ENCODE measurements at regions not wholly inside any gene's neighbourhood (a gene's known extent, or its start where the extent isn't known, plus 50 kb on each side); places are given as distances from the start of the nearest gene placed in this dataset.
"Not testable (repeated sequence)": the region's sequence is repeated elsewhere in the genome, so short reads cannot be mapped to it uniquely, and the experiment has no call there.

DNA sequence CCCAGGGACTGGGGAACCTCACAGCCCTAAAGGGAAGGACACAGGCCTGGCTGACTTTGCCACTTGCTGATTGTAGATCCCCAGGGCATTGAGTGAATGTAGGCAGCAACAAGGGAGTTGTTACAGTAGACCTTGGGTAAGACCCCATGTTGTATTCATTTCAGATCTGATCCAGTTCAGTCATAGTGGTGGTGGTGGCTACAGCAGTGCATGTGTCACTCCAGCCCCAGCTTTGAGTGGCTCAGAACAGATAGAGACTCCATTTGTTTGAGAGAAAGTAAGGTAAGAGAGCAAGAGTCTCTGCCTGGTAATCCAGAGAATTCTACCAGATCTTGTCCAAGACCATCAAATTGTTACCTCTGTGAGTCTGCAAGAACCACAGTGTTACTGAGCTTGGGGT, 278.7 kb upstream of the SATB1 start:
- Histone ChIP-seq H3K9me3 (no peaks in the 10 kb centered on the region), H3K4me1 (no peaks in the 10 kb centered on the region), H3K27me3 (replicated peaks; ENCODE audit: control insufficient read depth, insufficient read depth, low read length) (no peaks in the 10 kb centered on the region), H3K36me3 (ENCODE audit: control insufficient read depth, insufficient read depth, low read length) (no peaks in the 10 kb centered on the region), H3K4me3 (ENCODE audit: low read depth, low read length) (no peak overlapping the region)
- Mint-ChIP-seq H3K27me3 (ENCODE audit: insufficient read depth, unreplicated experiment) (no peaks in the 10 kb centered on the region), H3K4me1 (ENCODE audit: low read depth, unreplicated experiment) (no peaks in the 10 kb centered on the region), H3K36me3 (ENCODE audit: insufficient read depth, unreplicated experiment) (no peaks in the 10 kb centered on the region), H3K4me3 (ENCODE audit: unreplicated experiment) (no peak overlapping the region), H3K9me3 (ENCODE audit: unreplicated experiment) (peaks cover 22% of the 10 kb centered on the region), H3K27ac (ENCODE audit: unreplicated experiment) (no peak overlapping the region)
- BruUV-seq (replicated peaks): no TSS peak
- intact Hi-C loops (cut with micrococcal nuclease; ENCODE audit: unreplicated experiment): no loop called here
- no peak for DNase-seq
- CTCF ChIA-PET: no interaction called here
- TF ChIP-seq, protein P1, sequence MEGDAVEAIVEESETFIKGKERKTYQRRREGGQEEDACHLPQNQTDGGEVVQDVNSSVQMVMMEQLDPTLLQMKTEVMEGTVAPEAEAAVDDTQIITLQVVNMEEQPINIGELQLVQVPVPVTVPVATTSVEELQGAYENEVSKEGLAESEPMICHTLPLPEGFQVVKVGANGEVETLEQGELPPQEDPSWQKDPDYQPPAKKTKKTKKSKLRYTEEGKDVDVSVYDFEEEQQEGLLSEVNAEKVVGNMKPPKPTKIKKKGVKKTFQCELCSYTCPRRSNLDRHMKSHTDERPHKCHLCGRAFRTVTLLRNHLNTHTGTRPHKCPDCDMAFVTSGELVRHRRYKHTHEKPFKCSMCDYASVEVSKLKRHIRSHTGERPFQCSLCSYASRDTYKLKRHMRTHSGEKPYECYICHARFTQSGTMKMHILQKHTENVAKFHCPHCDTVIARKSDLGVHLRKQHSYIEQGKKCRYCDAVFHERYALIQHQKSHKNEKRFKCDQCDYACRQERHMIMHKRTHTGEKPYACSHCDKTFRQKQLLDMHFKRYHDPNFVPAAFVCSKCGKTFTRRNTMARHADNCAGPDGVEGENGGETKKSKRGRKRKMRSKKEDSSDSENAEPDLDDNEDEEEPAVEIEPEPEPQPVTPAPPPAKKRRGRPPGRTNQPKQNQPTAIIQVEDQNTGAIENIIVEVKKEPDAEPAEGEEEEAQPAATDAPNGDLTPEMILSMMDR (IDR thresholded peaks at IDR 0.05; ENCODE audit: insufficient read depth in 1 of 2, low read depth in 1 of 2, low read length in 1 of 2, severe bottlenecking in 1 of 2, unreplicated experiment in 1 of 2): no peak
- POLR2A ChIA-PET: no interaction called here

DNA sequence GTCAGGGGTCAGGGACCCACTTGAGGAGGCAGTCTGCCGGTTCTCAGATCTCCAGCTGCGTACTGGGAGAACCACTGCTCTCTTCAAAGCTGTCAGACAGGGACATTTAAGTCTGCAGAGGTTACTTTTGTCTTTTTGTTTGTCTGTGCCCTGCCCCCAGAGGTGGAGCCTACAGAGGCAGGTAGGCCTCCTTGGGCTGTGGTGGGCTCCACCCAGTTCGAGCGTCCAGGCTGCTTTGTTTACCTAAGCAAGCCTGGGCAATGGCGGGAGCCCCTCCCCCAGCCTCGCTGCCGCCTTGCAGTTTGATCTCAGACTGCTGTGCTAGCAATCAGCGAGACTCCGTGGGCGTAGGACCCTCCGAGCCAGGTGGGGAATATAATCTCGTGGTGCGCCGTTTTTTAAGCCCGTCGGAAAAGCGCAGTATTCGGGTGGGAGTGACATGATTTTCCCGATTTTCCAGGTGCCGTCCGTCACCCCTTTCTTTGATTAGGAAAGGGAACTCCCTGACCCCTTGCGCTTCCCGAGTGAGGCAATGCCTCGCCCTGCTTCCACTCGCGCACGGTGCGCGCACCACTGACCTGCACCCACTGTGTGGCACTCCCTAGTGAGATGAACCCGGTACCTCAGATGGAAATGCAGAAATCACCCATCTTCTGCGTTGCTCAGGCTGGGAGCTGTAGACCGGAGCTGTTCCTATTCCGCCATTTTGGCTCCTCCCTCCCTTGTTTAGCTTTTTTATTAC, 268.6 kb upstream of the SATB1 start:
- H3K27me3 Mint-ChIP-seq (ENCODE audit: insufficient read depth, unreplicated experiment); H3K36me3 Mint-ChIP-seq (ENCODE audit: insufficient read depth, unreplicated experiment); H3K4me1 ChIP-seq; H3K27me3 ChIP-seq (replicated peaks; ENCODE audit: control insufficient read depth, insufficient read depth, low read length); H3K9me3 Mint-ChIP-seq (ENCODE audit: unreplicated experiment); H3K9me3 ChIP-seq; POLR2A ChIA-PET; H3K36me3 ChIP-seq (ENCODE audit: control insufficient read depth, insufficient read depth, low read length); H3K4me1 Mint-ChIP-seq (ENCODE audit: low read depth, unreplicated experiment); CTCF ChIA-PET: not testable (repeated sequence)
- H3K4me3 ChIP-seq (ENCODE audit: low read depth, low read length): peak overlapping the region; percentile 47
- DNase-seq: peak in 1 of 2 experiments; percentile 11
- Mint-ChIP-seq H3K27ac (ENCODE audit: unreplicated experiment) (peak overlapping the region; percentile 94), H3K4me3 (ENCODE audit: unreplicated experiment) (peak overlapping the region; percentile 86)
- intact Hi-C loops (cut with micrococcal nuclease; ENCODE audit: unreplicated experiment): loop anchor here (5.0 kb wide), 1 partner anchor 64 kb away; no protein-coding TSS in a partner anchor
- BruUV-seq (replicated peaks): TSS peak; percentile 55

DNA sequence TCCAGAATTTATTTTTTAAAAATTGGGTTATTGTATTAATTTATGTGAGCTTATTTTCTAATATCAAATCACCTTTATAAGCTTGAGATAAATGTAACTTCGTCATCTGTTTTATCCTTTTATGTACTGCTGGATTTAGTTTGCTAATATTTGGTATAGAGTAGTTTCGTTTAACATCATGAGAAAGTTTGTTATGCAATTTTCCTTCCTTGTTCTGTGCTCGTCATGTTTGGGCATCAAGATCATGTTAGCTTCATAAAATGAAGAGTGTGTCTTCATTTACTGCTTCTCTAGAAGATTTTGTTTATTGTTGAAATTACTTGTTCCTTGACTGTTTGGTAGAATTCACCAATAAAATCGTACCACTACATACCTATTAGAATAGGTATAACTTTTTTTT, 262.1 kb upstream of the SATB1 start:
- Histone ChIP-seq H3K27me3 (replicated peaks; ENCODE audit: control insufficient read depth, insufficient read depth, low read length) (no peaks in the 10 kb centered on the region), H3K36me3 (ENCODE audit: control insufficient read depth, insufficient read depth, low read length) (no peaks in the 10 kb centered on the region), H3K4me3 (ENCODE audit: low read depth, low read length) (no peak overlapping the region), H3K4me1 (no peaks in the 10 kb centered on the region), H3K9me3 (no peaks in the 10 kb centered on the region)
- ChIA-PET CTCF (no interaction called here), POLR2A (no interaction called here)
- no peaks in the 10 kb centered on the region for H3K36me3 Mint-ChIP-seq (ENCODE audit: insufficient read depth, unreplicated experiment)
- TF ChIP-seq, protein P1 (IDR thresholded peaks at IDR 0.05; ENCODE audit: insufficient read depth in 1 of 2, low read depth in 1 of 2, low read length in 1 of 2, severe bottlenecking in 1 of 2, unreplicated experiment in 1 of 2): no peak
- DNase-seq: no peak
- intact Hi-C loops (cut with micrococcal nuclease; ENCODE audit: unreplicated experiment): no loop called here
- BruUV-seq (replicated peaks): no TSS peak
- no peak overlapping the region for H3K4me3 Mint-ChIP-seq (ENCODE audit: unreplicated experiment)
- no peak overlapping the region for H3K27ac Mint-ChIP-seq (ENCODE audit: unreplicated experiment)
- no peaks in the 10 kb centered on the region for H3K27me3 Mint-ChIP-seq (ENCODE audit: insufficient read depth, unreplicated experiment)
- H3K4me1 Mint-ChIP-seq (ENCODE audit: low read depth, unreplicated experiment): no peaks in the 10 kb centered on the region
- no peaks in the 10 kb centered on the region for H3K9me3 Mint-ChIP-seq (ENCODE audit: unreplicated experiment)

All from Caco-2 (cell line).